Uterus (tissue), 3 donors: ENCODE measurements at regions not wholly inside any gene's neighbourhood (a gene's known extent, or its start where the extent isn't known, plus 50 kb on each side); places are given as distances from the start of the nearest gene placed in this dataset.

ENCODE experiments used
- DNase-seq, 2 donors: peaks; one replicate each; pipeline ENCODE4 v3.0.0-alpha.2; 2019 to 2020
- H3K27ac ChIP-seq, 2 donors: fragments of 200-600 bp; sonication (generic); 1 replicate in 1 of 2; 2 replicates in 1 of 2; pipeline ENCODE4 v1.5.1; 2016 to 2018
- H3K27me3 ChIP-seq, 2 donors: fragments of 200-600 bp; sonication (generic); one replicate each; pipeline ENCODE4 v1.5.1; 2018 to 2019; ENCODE audit warnings: control low read depth in 1 of 2
- H3K36me3 ChIP-seq, 2 donors: fragments of 200-600 bp; sonication (generic); one replicate each; pipeline ENCODE4 v1.5.1; 2019; ENCODE audit warnings: control low read depth in 1 of 2
- H3K4me1 ChIP-seq, 2 donors: fragments of 200-600 bp; sonication (generic); one replicate each; pipeline ENCODE4 v1.5.1; 2018 to 2019; ENCODE audit warnings: control low read depth in 1 of 2
- H3K4me3 ChIP-seq, 2 donors: fragments of 200-600 bp; sonication (generic); 1 replicate in 1 of 2; 2 replicates in 1 of 2; pipeline ENCODE4 v1.5.1; 2018 to 2019; ENCODE audit warnings: mild to moderate bottlenecking in 1 of 2
- H3K9me3 ChIP-seq, 2 donors: fragments of 200-600 bp; sonication (generic); one replicate each; pipeline ENCODE4 v1.5.1; 2019; ENCODE audit warnings: control low read depth in 1 of 2
- CTCF ChIP-seq, 4 experiments: fragments of 200-600 bp in 2 of 4; fragments of 450-650 bp in 2 of 4; sonication (generic) in 2 of 4; IDR thresholded peaks; one replicate each; pipeline ENCODE4 v1.5.1; 2016 to 2019; ENCODE audit warnings: antibody characterized with exemption in 4 of 4, mild to moderate bottlenecking in 2 of 4, moderate library complexity in 1 of 4
- POLR2A ChIP-seq, 2 donors: fragments of 450-650 bp; IDR thresholded peaks; one replicate each; pipeline ENCODE4 v1.6.1; 2016; ENCODE audit warnings: antibody characterized with exemption in 2 of 2, mild to moderate bottlenecking in 1 of 2, moderate library complexity in 1 of 2
- intact Hi-C: fragments of 100-400 bp; cut with DNase I; formaldehyde crosslinking; loops from one replicate; pipeline ENCODE4 v1.15.1; 2023; ENCODE audit warnings: low total_unique reads
- donor health status: DM: yes; HTN: yes; CAD: no.

- H3K4me3 ChIP-seq = no peak overlapping the region
- intact Hi-C loops = no loop called here
- TF ChIP-seq CTCF (IDR thresholded peaks at IDR 0.05) (no peak), POLR2A (IDR thresholded peaks at IDR 0.05) (no peak)
- no peak for DNase-seq
- H3K27me3 ChIP-seq = no peaks in the 10 kb centered on the region
- H3K27ac ChIP-seq = no peak overlapping the region
- no peaks in the 10 kb centered on the region for H3K9me3 ChIP-seq
- H3K36me3 ChIP-seq = no peaks in the 10 kb centered on the region
- no peaks in the 10 kb centered on the region for H3K4me1 ChIP-seq
These were observed 583.3 kb upstream of the TENM3 start for GRCh38 chr4:181659876-181660275.

GRCh38 chr4:181661090-181661489, 582.1 kb upstream of the TENM3 start:
- no peaks in the 10 kb centered on the region for H3K36me3 ChIP-seq
- TF ChIP-seq POLR2A (IDR thresholded peaks at IDR 0.05) = no peak
- TF ChIP-seq CTCF (IDR thresholded peaks at IDR 0.05) = no peak
- intact Hi-C loops = no loop called here
- no peak overlapping the region for H3K27ac ChIP-seq
- DNase-seq = no peak
- no peaks in the 10 kb centered on the region for H3K9me3 ChIP-seq
- H3K27me3 ChIP-seq = no peaks in the 10 kb centered on the region
- no peaks in the 10 kb centered on the region for H3K4me1 ChIP-seq
- no peak overlapping the region for H3K4me3 ChIP-seq

- DNase-seq = no peak
- Histone ChIP-seq H3K4me1 (no peaks in the 10 kb centered on the region), H3K9me3 (no peaks in the 10 kb centered on the region), H3K27me3 (no peaks in the 10 kb centered on the region), H3K36me3 (no peaks in the 10 kb centered on the region), H3K27ac (no peak overlapping the region), H3K4me3 (no peak overlapping the region)
- intact Hi-C loops = no loop called here
- TF ChIP-seq POLR2A (IDR thresholded peaks at IDR 0.05) (no peak), CTCF (IDR thresholded peaks at IDR 0.05) (no peak)
These were observed 581.3 kb upstream of the TENM3 start for GRCh38 chr4:181661923-181662322.

- Histone ChIP-seq H3K9me3 (no peaks in the 10 kb centered on the region), H3K4me1 (no peaks in the 10 kb centered on the region), H3K27me3 (no peaks in the 10 kb centered on the region), H3K27ac (no peak overlapping the region), H3K4me3 (no peak overlapping the region), H3K36me3 (no peaks in the 10 kb centered on the region)
- DNase-seq = no peak
- TF ChIP-seq POLR2A (IDR thresholded peaks at IDR 0.05) = no peak
- TF ChIP-seq CTCF (IDR thresholded peaks at IDR 0.05) = no peak
- intact Hi-C loops = no loop called here
These were observed 580.8 kb upstream of the TENM3 start for GRCh38 chr4:181662383-181662782.

- Histone ChIP-seq H3K4me1 (no peaks in the 10 kb centered on the region), H3K4me3 (no peak overlapping the region)
These were observed 572.7 kb upstream of the TENM3 start for GRCh38 chr4:181670506-181670905.

More at GRCh38 chr4:181670506-181670905, 572.7 kb upstream of the TENM3 start:
- no peaks in the 10 kb centered on the region for H3K27me3 ChIP-seq
- H3K9me3 ChIP-seq = no peaks in the 10 kb centered on the region
- no peak for TF ChIP-seq POLR2A (IDR thresholded peaks at IDR 0.05)
- TF ChIP-seq CTCF (IDR thresholded peaks at IDR 0.05) = no peak
- no peaks in the 10 kb centered on the region for H3K36me3 ChIP-seq
- no peak for DNase-seq
- no peak overlapping the region for H3K27ac ChIP-seq
- intact Hi-C loops = no loop called here
